Activated CD4-positive, alpha-beta memory T cell treated with anti-CD3 and anti-CD28 coated beads, Interleukin-2, amount 10 ng/mL, durations not matched to agents 7 days and 5 days (primary cell): ENCODE measurements at regions not wholly inside any gene's neighbourhood (a gene's known extent, or its start where the extent isn't known, plus 50 kb on each side); places are given as distances from the start of the nearest gene placed in this dataset.
"Not testable (repeated sequence)": the region's sequence is repeated elsewhere in the genome, so short reads cannot be mapped to it uniquely, and the experiment has no call there.

Source experiments
- CTCF ChIA-PET: fragments of 350-600 bp; sonication (Branson Sonifier 250); formaldehyde crosslinking; loops from one replicate; lab custom pipeline; 2021; ENCODE audit warnings: antibody characterized with exemption, inconsistent platforms; lab: Charles Lee
- POLR2A ChIA-PET: fragments of 350-600 bp; sonication (Branson Sonifier 250); formaldehyde crosslinking; loops from one replicate; lab custom pipeline; 2021; ENCODE audit warnings: antibody characterized with exemption; lab: Charles Lee
- DNase-seq: peaks from one replicate; pipeline ENCODE4 v3.0.0-alpha.2; 2020
- H3K27ac Mint-ChIP-seq: one replicate; pipeline ENCODE4 v1.8.0; 2021; ENCODE audit warnings: mild to moderate bottlenecking, mixed read lengths
- H3K27me3 Mint-ChIP-seq: one replicate; pipeline ENCODE4 v1.8.0; 2021; ENCODE audit warnings: mixed read lengths
- H3K36me3 Mint-ChIP-seq: one replicate; pipeline ENCODE4 v1.8.0; 2021; ENCODE audit warnings: low read depth, mixed read lengths
- H3K4me1 Mint-ChIP-seq: one replicate; pipeline ENCODE4 v1.8.0; 2021; ENCODE audit warnings: mixed read lengths
- H3K4me3 Mint-ChIP-seq: one replicate; pipeline ENCODE4 v1.8.0; 2021; ENCODE audit warnings: mild to moderate bottlenecking, mixed read lengths
- H3K9me3 Mint-ChIP-seq: one replicate; pipeline ENCODE4 v1.8.0; 2021; ENCODE audit warnings: mixed read lengths

GRCh38 chr6:6866656-6867403 lies 240.9 kb upstream of the RREB1 start:
- POLR2A ChIA-PET: no interaction called here
- CTCF ChIA-PET: no interaction called here
- DNase-seq: no peak
- Mint-ChIP-seq H3K4me3 (no peak overlapping the region), H3K9me3 (no peaks in the 10 kb centered on the region), H3K27ac (no peak overlapping the region), H3K4me1 (no peaks in the 10 kb centered on the region), H3K27me3 (peaks cover 4% of the 10 kb centered on the region), H3K36me3 (no peaks in the 10 kb centered on the region)

- ChIA-PET CTCF (no interaction called here), POLR2A (no interaction called here)
- no peaks in the 10 kb centered on the region for H3K4me1 Mint-ChIP-seq
- no peak overlapping the region for H3K4me3 Mint-ChIP-seq
- H3K9me3 Mint-ChIP-seq: no peaks in the 10 kb centered on the region
- no peak overlapping the region for H3K27ac Mint-ChIP-seq
- H3K27me3 Mint-ChIP-seq: peaks cover 4% of the 10 kb centered on the region
- no peak for DNase-seq
- H3K36me3 Mint-ChIP-seq: no peaks in the 10 kb centered on the region
Observed at GRCh38 chr6:6867404-6867799, 240.4 kb upstream of the RREB1 start.

GRCh38 chr6:6869094-6869493 lies 238.7 kb upstream of the RREB1 start:
- Mint-ChIP-seq H3K27ac (no peak overlapping the region), H3K9me3 (no peaks in the 10 kb centered on the region), H3K4me3 (no peak overlapping the region), H3K4me1 (no peaks in the 10 kb centered on the region), H3K36me3 (no peaks in the 10 kb centered on the region), H3K27me3 (peaks cover 6% of the 10 kb centered on the region)
- ChIA-PET POLR2A (interaction anchor here (1.5 kb wide), 1 partner anchor 13 kb away, joined by 3 read pairs; no protein-coding TSS in a partner anchor), CTCF (interaction anchor here (1.2 kb wide), 1 partner anchor 172 kb away, joined by 3 read pairs; no protein-coding TSS in a partner anchor)
- no peak for DNase-seq

GRCh38 chr6:6870921-6871320 lies 236.8 kb upstream of the RREB1 start:
- CTCF ChIA-PET: no interaction called here
- no peak overlapping the region for H3K27ac Mint-ChIP-seq
- H3K36me3 Mint-ChIP-seq: no peaks in the 10 kb centered on the region
- POLR2A ChIA-PET: no interaction called here
- H3K27me3 Mint-ChIP-seq: peaks cover 12% of the 10 kb centered on the region
- DNase-seq: no peak
- no peak overlapping the region for H3K4me3 Mint-ChIP-seq
- no peaks in the 10 kb centered on the region for H3K4me1 Mint-ChIP-seq
- H3K9me3 Mint-ChIP-seq: no peaks in the 10 kb centered on the region

GRCh38 chr6:6872459-6873344 lies 235.1 kb upstream of the RREB1 start:
- Mint-ChIP-seq H3K27me3 (peaks cover 14% of the 10 kb centered on the region), H3K27ac (no peak overlapping the region), H3K4me1 (no peaks in the 10 kb centered on the region), H3K4me3 (no peak overlapping the region), H3K9me3 (no peaks in the 10 kb centered on the region), H3K36me3 (no peaks in the 10 kb centered on the region)
- CTCF ChIA-PET: no interaction called here
- no peak for DNase-seq
- POLR2A ChIA-PET: interaction anchor here (1.0 kb wide), 1 partner anchor 9 kb away, joined by 3 read pairs; no protein-coding TSS in a partner anchor

GRCh38 chr6:6873778-6874177 lies 234.0 kb upstream of the RREB1 start:
- POLR2A ChIA-PET: no interaction called here
- H3K4me3 Mint-ChIP-seq: no peak overlapping the region

GRCh38 chr6:6875818-6876470 lies 231.8 kb upstream of the RREB1 start:
- H3K36me3 Mint-ChIP-seq: no peaks in the 10 kb centered on the region
- H3K4me3 Mint-ChIP-seq: no peak overlapping the region
- DNase-seq: no peak
- POLR2A ChIA-PET: no interaction called here
- peaks cover 15% of the 10 kb centered on the region for H3K27me3 Mint-ChIP-seq
- no peaks in the 10 kb centered on the region for H3K9me3 Mint-ChIP-seq
- CTCF ChIA-PET: no interaction called here
- H3K27ac Mint-ChIP-seq: no peak overlapping the region
- peaks cover 2% of the 10 kb centered on the region for H3K4me1 Mint-ChIP-seq

More at GRCh38 chr6:6873778-6874177, 234.0 kb upstream of the RREB1 start:
- no peak overlapping the region for H3K27ac Mint-ChIP-seq
- no peaks in the 10 kb centered on the region for H3K4me1 Mint-ChIP-seq
- H3K27me3 Mint-ChIP-seq: peaks cover 15% of the 10 kb centered on the region
- CTCF ChIA-PET: no interaction called here
- DNase-seq: no peak
- H3K36me3 Mint-ChIP-seq: no peaks in the 10 kb centered on the region
- no peaks in the 10 kb centered on the region for H3K9me3 Mint-ChIP-seq

- H3K36me3 Mint-ChIP-seq, DNase-seq, H3K9me3 Mint-ChIP-seq, POLR2A ChIA-PET, H3K4me3 Mint-ChIP-seq, H3K4me1 Mint-ChIP-seq, CTCF ChIA-PET, H3K27ac Mint-ChIP-seq: not testable (repeated sequence)
- H3K27me3 Mint-ChIP-seq: peaks cover 15% of the 10 kb centered on the region
Observed at GRCh38 chr6:6877792-6878191, 230.0 kb upstream of the RREB1 start.

GRCh38 chr6:6878887-6879585 lies 228.7 kb upstream of the RREB1 start:
- peaks cover 13% of the 10 kb centered on the region for H3K27me3 Mint-ChIP-seq
- DNase-seq: no peak
- CTCF ChIA-PET: no interaction called here

GRCh38 chr6:6879586-6879974 lies 228.2 kb upstream of the RREB1 start:
- H3K27me3 Mint-ChIP-seq: peaks cover 11% of the 10 kb centered on the region
- H3K4me1 Mint-ChIP-seq, H3K27ac Mint-ChIP-seq, POLR2A ChIA-PET, H3K36me3 Mint-ChIP-seq, CTCF ChIA-PET, H3K9me3 Mint-ChIP-seq, DNase-seq, H3K4me3 Mint-ChIP-seq: not testable (repeated sequence)

More at GRCh38 chr6:6878887-6879585, 228.7 kb upstream of the RREB1 start:
- Mint-ChIP-seq H3K9me3 (no peaks in the 10 kb centered on the region), H3K36me3 (no peaks in the 10 kb centered on the region), H3K27ac (no peak overlapping the region), H3K4me3 (no peak overlapping the region), H3K4me1 (peaks cover 2% of the 10 kb centered on the region)
- POLR2A ChIA-PET: no interaction called here

GRCh38 chr6:6880745-6881437 lies 226.9 kb upstream of the RREB1 start:
- CTCF ChIA-PET: no interaction called here
- H3K4me1 Mint-ChIP-seq: peaks cover 2% of the 10 kb centered on the region
- H3K36me3 Mint-ChIP-seq: no peaks in the 10 kb centered on the region
- peaks cover 5% of the 10 kb centered on the region for H3K27me3 Mint-ChIP-seq
- DNase-seq: no peak
- no peak overlapping the region for H3K4me3 Mint-ChIP-seq
- H3K27ac Mint-ChIP-seq: no peak overlapping the region
- H3K9me3 Mint-ChIP-seq: no peaks in the 10 kb centered on the region
- POLR2A ChIA-PET: interaction anchor here (1.0 kb wide), 1 partner anchor 8 kb away, joined by 3 read pairs; no protein-coding TSS in a partner anchor
